ENCODE measurements at regions not wholly inside any gene's neighbourhood (a gene's known extent, or its start where the extent isn't known, plus 50 kb on each side); places are given as distances from the start of the nearest gene placed in this dataset.
"Not testable (repeated sequence)": the region's sequence is repeated elsewhere in the genome, so short reads cannot be mapped to it uniquely, and the experiment has no call there.

GRCh38 chr3:13136848-13137247 lies 63.6 kb upstream of the IQSEC1 start:
- not testable (repeated sequence) for TF ChIP-seq CTCF (IDR thresholded peaks at IDR 0.05; ENCODE audit: insufficient read depth, low read length); POLR2AphosphoS5 (IDR thresholded peaks at IDR 0.05; ENCODE audit: low read depth); GABPA (IDR thresholded peaks at IDR 0.05; ENCODE audit: low read depth); REST (IDR thresholded peaks at IDR 0.05; ENCODE audit: insufficient replicate concordance, low read depth)

All from HL-60 (cell line).